Suprapubic skin (tissue), 4 donors: ENCODE measurements at regions not wholly inside any gene's neighbourhood (a gene's known extent, or its start where the extent isn't known, plus 50 kb on each side); places are given as distances from the start of the nearest gene placed in this dataset.

Experiments used
- DNase-seq, 2 donors: peaks; one replicate each; pipeline ENCODE4 v3.0.0-alpha.2; 2019; ENCODE audit warnings: low spot score in 2 of 2
- H3K27ac ChIP-seq: fragments of 200-600 bp; sonication (generic); one replicate; pipeline ENCODE4 v1.5.1; 2019
- H3K27me3 ChIP-seq: fragments of 200-600 bp; sonication (generic); one replicate; pipeline ENCODE4 v1.5.1; 2019
- H3K36me3 ChIP-seq: fragments of 200-600 bp; sonication (generic); one replicate; pipeline ENCODE4 v1.5.1; 2019
- H3K4me1 ChIP-seq: fragments of 200-600 bp; sonication (generic); one replicate; pipeline ENCODE4 v1.5.1; 2019
- H3K4me3 ChIP-seq: fragments of 200-600 bp; sonication (generic); one replicate; pipeline ENCODE4 v1.5.1; 2019; ENCODE audit warnings: mild to moderate bottlenecking
- H3K9me3 ChIP-seq: fragments of 200-600 bp; sonication (generic); one replicate; pipeline ENCODE4 v1.5.1; 2019
- CTCF ChIP-seq, 2 donors: fragments of 200-600 bp in 1 of 2; fragments of 450-650 bp in 1 of 2; sonication (generic) in 1 of 2; IDR thresholded peaks; one replicate each; pipeline ENCODE4 v1.5.1; 2016 to 2019; ENCODE audit warnings: antibody characterized with exemption in 2 of 2, mild to moderate bottlenecking in 1 of 2, moderate library complexity in 1 of 2
- EP300 ChIP-seq: sonication (generic); formaldehyde crosslinking; IDR thresholded peaks from one replicate; pipeline ENCODE4 v1.6.1; 2017; ENCODE audit warnings: antibody characterized with exemption
- POLR2A ChIP-seq, 2 donors: fragments of 450-650 bp; IDR thresholded peaks; one replicate each; pipeline ENCODE4 v1.6.1; 2017; ENCODE audit warnings: antibody characterized with exemption in 2 of 2, mild to moderate bottlenecking in 2 of 2, moderate library complexity in 2 of 2
- POLR2AphosphoS5 ChIP-seq, 3 donors: sonication (generic); formaldehyde crosslinking; IDR thresholded peaks; one replicate each; pipeline ENCODE4 v1.6.1; 2017; ENCODE audit warnings: antibody characterized with exemption in 3 of 3
- WGBS: methylation state at CpG from one replicate; pipeline ENCODE4 v1.1.5; 2018; 5-methylcytosine and 5-hydroxymethylcytosine counted together

DNA sequence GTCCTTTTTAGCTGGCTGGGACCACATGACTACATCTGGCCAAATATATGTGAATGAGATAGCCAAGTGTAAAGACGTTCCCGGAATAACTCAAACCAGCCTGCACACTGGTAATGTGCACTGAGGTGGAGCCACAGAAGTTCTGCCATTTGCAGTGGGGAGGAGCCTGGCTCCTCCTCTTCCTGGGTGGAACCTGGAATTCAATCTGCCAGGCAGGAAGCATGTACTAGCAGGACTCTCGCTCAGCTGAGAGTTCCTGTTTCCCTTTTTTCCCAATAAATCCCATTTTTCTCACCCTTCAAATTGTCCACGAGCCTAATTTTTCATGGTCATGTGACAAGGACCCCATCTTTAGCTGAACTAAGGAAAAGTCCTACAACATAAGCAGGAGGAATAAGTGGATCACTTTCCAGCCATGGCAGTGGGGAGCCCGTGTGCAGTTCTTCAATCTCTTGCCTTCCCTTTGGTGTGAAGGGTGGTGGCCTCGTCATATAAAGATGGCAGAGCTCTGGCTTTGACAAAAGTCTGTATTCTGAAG, 183.2 kb downstream of the UXS1 start:
- Histone ChIP-seq H3K27me3 (no peaks in the 10 kb centered on the region), H3K9me3 (peaks cover 10% of the 10 kb centered on the region), H3K4me1 (no peaks in the 10 kb centered on the region), H3K27ac (no peak overlapping the region), H3K4me3 (no peak overlapping the region), H3K36me3 (no peaks in the 10 kb centered on the region)
- no peak for TF ChIP-seq EP300
- no peak for TF ChIP-seq POLR2AphosphoS5 (IDR thresholded peaks at IDR 0.05)
- TF ChIP-seq CTCF (IDR thresholded peaks at IDR 0.05), result no peak
- no peak for TF ChIP-seq POLR2A (IDR thresholded peaks at IDR 0.05)
- no peak for DNase-seq
- WGBS, result 90% methylated on average over 6 of the region's 6 CpGs

- TF ChIP-seq CTCF (IDR thresholded peaks at IDR 0.05) (no peak), POLR2AphosphoS5 (IDR thresholded peaks at IDR 0.05) (no peak), POLR2A (IDR thresholded peaks at IDR 0.05) (no peak), EP300 (no peak)
- no peaks in the 10 kb centered on the region for H3K27me3 ChIP-seq
- no peak overlapping the region for H3K27ac ChIP-seq
- DNase-seq, result no peak
- H3K9me3 ChIP-seq, result peaks cover 19% of the 10 kb centered on the region
- 90% methylated on average over 1 of the region's 1 CpG for WGBS
- H3K36me3 ChIP-seq, result no peaks in the 10 kb centered on the region
- H3K4me3 ChIP-seq, result no peak overlapping the region
- H3K4me1 ChIP-seq, result no peaks in the 10 kb centered on the region
Measured at GRCh38 chr2:106009096-106009495, 185.0 kb downstream of the UXS1 start.

GRCh38 chr2:106004851-106005250, 189.2 kb downstream of the UXS1 start:
- WGBS, result 96% methylated on average over 1 of the region's 1 CpG
- Histone ChIP-seq H3K27ac (no peak overlapping the region), H3K4me1 (no peaks in the 10 kb centered on the region), H3K4me3 (no peak overlapping the region), H3K27me3 (no peaks in the 10 kb centered on the region), H3K36me3 (no peaks in the 10 kb centered on the region), H3K9me3 (peaks cover 19% of the 10 kb centered on the region)
- no peak for DNase-seq
- TF ChIP-seq POLR2A (IDR thresholded peaks at IDR 0.05) (no peak), EP300 (no peak), CTCF (IDR thresholded peaks at IDR 0.05) (no peak), POLR2AphosphoS5 (IDR thresholded peaks at IDR 0.05) (no peak)

- Histone ChIP-seq H3K9me3 (peaks cover 13% of the 10 kb centered on the region), H3K36me3 (no peaks in the 10 kb centered on the region), H3K27ac (no peak overlapping the region), H3K4me1 (no peaks in the 10 kb centered on the region), H3K27me3 (no peaks in the 10 kb centered on the region), H3K4me3 (no peak overlapping the region)
- no peak for DNase-seq
- no peak for TF ChIP-seq POLR2AphosphoS5 (IDR thresholded peaks at IDR 0.05)
- TF ChIP-seq CTCF (IDR thresholded peaks at IDR 0.05), result no peak
- TF ChIP-seq POLR2A (IDR thresholded peaks at IDR 0.05), result no peak
- no peak for TF ChIP-seq EP300
- WGBS, result 49% methylated on average over 6 of the region's 6 CpGs
Measured at GRCh38 chr2:105999211-105999989, 194.7 kb downstream of the UXS1 start.

- peaks cover 24% of the 10 kb centered on the region for H3K9me3 ChIP-seq
- no peaks in the 10 kb centered on the region for H3K36me3 ChIP-seq
- no peak for DNase-seq
- no peak overlapping the region for H3K4me3 ChIP-seq
- no peak overlapping the region for H3K27ac ChIP-seq
- 96% methylated on average over 2 of the region's 2 CpGs for WGBS
- no peaks in the 10 kb centered on the region for H3K27me3 ChIP-seq
- TF ChIP-seq POLR2A (IDR thresholded peaks at IDR 0.05) (no peak), CTCF (IDR thresholded peaks at IDR 0.05) (no peak), EP300 (no peak), POLR2AphosphoS5 (IDR thresholded peaks at IDR 0.05) (no peak)
- H3K4me1 ChIP-seq, result no peaks in the 10 kb centered on the region
Measured at GRCh38 chr2:105997711-105998110, 196.4 kb downstream of the UXS1 start.
